Loucy (cell line): ENCODE measurements at regions not wholly inside any gene's neighbourhood (a gene's known extent, or its start where the extent isn't known, plus 50 kb on each side); places are given as distances from the start of the nearest gene placed in this dataset.

ENCODE experiments used
- EZH2phosphoT487 ChIP-seq: fragments of 200-600 bp; IDR thresholded peaks from 2 replicates; pipeline ENCODE4 v1.6.1; 2018; ENCODE audit warnings: antibody characterized with exemption, mild to moderate bottlenecking, moderate library complexity, borderline replicate concordance
- TF ChIP-seq, protein P1 (sequence below): fragments of 200-600 bp; sonication (generic); conservative IDR thresholded peaks from 2 replicates; pipeline ENCODE4 v1.5.1; 2014; ENCODE audit warnings: mild to moderate bottlenecking, antibody characterized with exemption, low read length

GRCh38 chr10:78426181-78426580 lies 392.5 kb downstream of the RPS24 start:
- TF ChIP-seq, protein P1, sequence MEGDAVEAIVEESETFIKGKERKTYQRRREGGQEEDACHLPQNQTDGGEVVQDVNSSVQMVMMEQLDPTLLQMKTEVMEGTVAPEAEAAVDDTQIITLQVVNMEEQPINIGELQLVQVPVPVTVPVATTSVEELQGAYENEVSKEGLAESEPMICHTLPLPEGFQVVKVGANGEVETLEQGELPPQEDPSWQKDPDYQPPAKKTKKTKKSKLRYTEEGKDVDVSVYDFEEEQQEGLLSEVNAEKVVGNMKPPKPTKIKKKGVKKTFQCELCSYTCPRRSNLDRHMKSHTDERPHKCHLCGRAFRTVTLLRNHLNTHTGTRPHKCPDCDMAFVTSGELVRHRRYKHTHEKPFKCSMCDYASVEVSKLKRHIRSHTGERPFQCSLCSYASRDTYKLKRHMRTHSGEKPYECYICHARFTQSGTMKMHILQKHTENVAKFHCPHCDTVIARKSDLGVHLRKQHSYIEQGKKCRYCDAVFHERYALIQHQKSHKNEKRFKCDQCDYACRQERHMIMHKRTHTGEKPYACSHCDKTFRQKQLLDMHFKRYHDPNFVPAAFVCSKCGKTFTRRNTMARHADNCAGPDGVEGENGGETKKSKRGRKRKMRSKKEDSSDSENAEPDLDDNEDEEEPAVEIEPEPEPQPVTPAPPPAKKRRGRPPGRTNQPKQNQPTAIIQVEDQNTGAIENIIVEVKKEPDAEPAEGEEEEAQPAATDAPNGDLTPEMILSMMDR: no peak
- no peak for TF ChIP-seq EZH2phosphoT487
